ENCODE measurements at regions not wholly inside any gene's neighbourhood (a gene's known extent, or its start where the extent isn't known, plus 50 kb on each side); places are given as distances from the start of the nearest gene placed in this dataset.

GRCh38 chr5:136675769-136676168 lies 310.4 kb upstream of the TRPC7 start:
- POLR2A ChIA-PET: no interaction called here
- no peak for TF ChIP-seq SP1 (IDR thresholded peaks at IDR 0.05)
- no peak for TF ChIP-seq SUZ12 (IDR thresholded peaks at IDR 0.05)
- TF ChIP-seq ZNF384 (IDR thresholded peaks at IDR 0.05): no peak
- no peak for TF ChIP-seq L3MBTL2 (conservative IDR thresholded peaks at IDR 0.05)
- no peak for TF ChIP-seq FOXA1 (IDR thresholded peaks at IDR 0.05)
- TF ChIP-seq FOXM1 (IDR thresholded peaks at IDR 0.05; ENCODE audit: borderline replicate concordance): no peak
- TF ChIP-seq CTBP1 (IDR thresholded peaks at IDR 0.05; ENCODE audit: borderline replicate concordance): no peak
- TF ChIP-seq BHLHE40 (IDR thresholded peaks at IDR 0.05; ENCODE audit: borderline replicate concordance): no peak
- no peak for TF ChIP-seq ARNT (IDR thresholded peaks at IDR 0.05)
- no peak for TF ChIP-seq PKNOX1 (IDR thresholded peaks at IDR 0.05)
- CTCF ChIA-PET: no interaction called here
- no peak for DNase-seq (ENCODE audit: extremely low spot score)

DNA sequence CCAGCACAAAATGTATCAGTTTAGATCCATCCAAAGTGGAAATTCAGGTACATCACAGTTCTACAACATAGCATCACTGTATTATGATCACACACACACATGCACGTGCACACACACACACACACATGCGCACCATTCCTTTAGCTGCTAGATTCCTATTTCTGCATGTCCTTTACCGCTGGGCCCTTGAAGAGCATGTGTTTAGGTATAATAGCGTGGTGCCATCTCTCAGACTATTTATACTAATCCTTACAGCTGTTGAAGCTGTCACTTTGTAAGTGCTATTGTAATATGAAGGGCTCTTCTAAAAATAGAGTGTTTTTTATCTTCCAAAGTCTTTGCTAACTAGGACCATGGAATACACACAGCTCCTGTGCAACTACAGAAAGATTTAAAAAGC lies 308.8 kb upstream of the TRPC7 start:
- TF ChIP-seq CTBP1 (IDR thresholded peaks at IDR 0.05; ENCODE audit: borderline replicate concordance) (no peak), HDGF (IDR thresholded peaks at IDR 0.05; ENCODE audit: borderline replicate concordance) (no peak), SUZ12 (IDR thresholded peaks at IDR 0.05) (no peak), BHLHE40 (IDR thresholded peaks at IDR 0.05; ENCODE audit: borderline replicate concordance) (no peak), NFRKB (IDR thresholded peaks at IDR 0.05) (no peak), FOXA1 (IDR thresholded peaks at IDR 0.05) (no peak), SP1 (IDR thresholded peaks at IDR 0.05) (no peak), FOXM1 (IDR thresholded peaks at IDR 0.05; ENCODE audit: borderline replicate concordance) (no peak), ARNT (IDR thresholded peaks at IDR 0.05) (no peak), ZNF384 (IDR thresholded peaks at IDR 0.05) (no peak)
- CTCF ChIA-PET: interaction anchor here (0.6 kb wide), 2 partner anchors 9 to 214 kb away, joined by 3 to 4 read pairs; no protein-coding TSS in a partner anchor
- no peak for DNase-seq (ENCODE audit: extremely low spot score)
- POLR2A ChIA-PET: no interaction called here

- CTCF ChIA-PET: no interaction called here
- POLR2A ChIA-PET: no interaction called here
- TF ChIP-seq ARNT (IDR thresholded peaks at IDR 0.05) (no peak), SP1 (IDR thresholded peaks at IDR 0.05) (no peak), ELF4 (IDR thresholded peaks at IDR 0.05) (no peak), L3MBTL2 (conservative IDR thresholded peaks at IDR 0.05) (no peak), NFRKB (IDR thresholded peaks at IDR 0.05) (no peak), HDGF (IDR thresholded peaks at IDR 0.05; ENCODE audit: borderline replicate concordance) (no peak), CTBP1 (IDR thresholded peaks at IDR 0.05; ENCODE audit: borderline replicate concordance) (no peak), PKNOX1 (IDR thresholded peaks at IDR 0.05) (no peak), TARDBP (IDR thresholded peaks at IDR 0.05) (no peak), FOXA1 (IDR thresholded peaks at IDR 0.05) (no peak)
- no peak for DNase-seq (ENCODE audit: extremely low spot score)
These were observed 302.4 kb upstream of the TRPC7 start for GRCh38 chr5:136667789-136668188.

DNA sequence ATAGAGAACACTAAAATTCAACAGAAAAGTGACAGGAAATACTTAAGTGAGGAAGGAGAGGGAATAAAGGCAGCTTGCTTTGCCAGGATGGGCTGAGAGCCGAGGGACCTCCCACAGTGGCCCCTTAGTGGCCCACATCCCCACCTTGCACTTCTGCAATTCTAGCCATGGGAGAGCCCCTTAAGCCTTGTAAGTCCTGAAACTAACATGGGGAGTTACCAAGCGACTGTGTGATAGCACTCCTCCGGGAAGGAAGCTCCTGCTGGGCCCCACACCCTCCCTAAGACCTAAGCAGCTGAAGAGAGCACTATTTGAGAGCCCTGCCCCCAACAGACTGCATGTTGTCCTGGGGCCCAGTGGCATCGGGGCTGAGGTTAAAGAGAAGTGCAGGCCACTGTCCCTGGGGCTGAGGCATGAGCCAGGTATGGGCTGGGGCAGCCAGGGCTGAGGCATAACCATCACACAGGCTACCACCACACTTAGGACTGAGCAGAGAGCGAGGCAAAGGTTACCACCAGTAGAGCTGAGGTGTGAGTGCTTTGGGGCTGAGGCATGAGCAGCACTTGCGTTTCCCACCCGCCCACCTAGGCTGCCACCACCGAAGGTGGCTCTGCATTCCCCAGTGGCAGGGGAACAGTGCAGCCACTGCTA lies 301.8 kb upstream of the TRPC7 start:
- POLR2A ChIA-PET: no interaction called here
- CTCF ChIA-PET: interaction anchor here (1.1 kb wide), 1 partner anchor 16 kb away, joined by 3 read pairs; no protein-coding TSS in a partner anchor
- no peak for DNase-seq (ENCODE audit: extremely low spot score)
- TF ChIP-seq FOXK2 (IDR thresholded peaks at IDR 0.05) (no peak), NFRKB (IDR thresholded peaks at IDR 0.05) (no peak), TARDBP (IDR thresholded peaks at IDR 0.05) (no peak), FOXM1 (IDR thresholded peaks at IDR 0.05; ENCODE audit: borderline replicate concordance) (no peak), FOXA1 (IDR thresholded peaks at IDR 0.05) (no peak), CTBP1 (IDR thresholded peaks at IDR 0.05; ENCODE audit: borderline replicate concordance) (no peak), ZNF384 (IDR thresholded peaks at IDR 0.05) (no peak), HDGF (IDR thresholded peaks at IDR 0.05; ENCODE audit: borderline replicate concordance) (no peak), LEF1 (IDR thresholded peaks at IDR 0.05; ENCODE audit: borderline replicate concordance) (no peak), BHLHE40 (IDR thresholded peaks at IDR 0.05; ENCODE audit: borderline replicate concordance) (no peak), ELF4 (IDR thresholded peaks at IDR 0.05) (no peak), SP1 (IDR thresholded peaks at IDR 0.05) (no peak), L3MBTL2 (conservative IDR thresholded peaks at IDR 0.05) (no peak), SUZ12 (IDR thresholded peaks at IDR 0.05) (no peak), ARNT (IDR thresholded peaks at IDR 0.05) (no peak), PKNOX1 (IDR thresholded peaks at IDR 0.05) (no peak)

DNA sequence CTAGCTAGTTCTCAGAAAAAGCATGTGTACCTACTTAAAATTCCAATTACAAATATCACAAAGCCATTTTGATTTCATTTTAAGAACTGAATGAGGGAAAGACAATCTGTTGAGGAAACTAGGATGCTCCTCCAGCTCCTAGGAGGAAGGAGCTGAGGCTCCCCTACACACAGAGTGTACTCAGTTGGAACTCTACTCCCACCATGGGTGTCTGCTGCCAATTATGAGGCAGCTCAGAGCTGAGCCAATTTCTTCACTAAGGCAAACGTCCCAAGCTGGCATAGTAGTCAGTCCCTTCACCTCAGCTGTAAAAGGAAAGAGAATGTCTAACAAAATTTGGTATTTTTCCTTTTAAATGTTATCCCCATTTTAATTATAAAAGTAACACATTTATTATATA lies 300.0 kb upstream of the TRPC7 start:
- no peak for DNase-seq (ENCODE audit: extremely low spot score)
- CTCF ChIA-PET: no interaction called here

More for the DNA sequence above, 300.0 kb upstream of the TRPC7 start:
- TF ChIP-seq SP1 (IDR thresholded peaks at IDR 0.05) (no peak), CTBP1 (IDR thresholded peaks at IDR 0.05; ENCODE audit: borderline replicate concordance) (no peak), ZNF384 (IDR thresholded peaks at IDR 0.05) (no peak), ARNT (IDR thresholded peaks at IDR 0.05) (no peak), HDGF (IDR thresholded peaks at IDR 0.05; ENCODE audit: borderline replicate concordance) (no peak), NFRKB (IDR thresholded peaks at IDR 0.05) (no peak), FOXM1 (IDR thresholded peaks at IDR 0.05; ENCODE audit: borderline replicate concordance) (no peak), FOXA1 (IDR thresholded peaks at IDR 0.05) (no peak), FOXK2 (IDR thresholded peaks at IDR 0.05) (no peak), PKNOX1 (IDR thresholded peaks at IDR 0.05) (no peak)
- POLR2A ChIA-PET: no interaction called here
